ENCODE measurements at regions not wholly inside any gene's neighbourhood (a gene's known extent, or its start where the extent isn't known, plus 50 kb on each side); places are given as distances from the start of the nearest gene placed in this dataset.

GRCh38 chr3:42033741-42034140, 57.4 kb upstream of the TRAK1 start:
- H3K4me3 Mint-ChIP-seq = no peak overlapping the region
- no peaks in the 10 kb centered on the region for H3K36me3 ChIP-seq (ENCODE audit: insufficient read depth)
- H3F3A ChIP-seq (replicated peaks; ENCODE audit: low read depth) = no peaks in the 10 kb centered on the region
- H3K9me3 Mint-ChIP-seq = peaks cover 1% of the 10 kb centered on the region; the same call in 1 of the 3 replicates
- H3K4me1 Mint-ChIP-seq = peaks cover 30% of the 10 kb centered on the region
- H3K27me3 ChIP-seq (ENCODE audit: insufficient read depth) = no peaks in the 10 kb centered on the region
- peaks cover 18% of the 10 kb centered on the region for H3K4me1 ChIP-seq (ENCODE audit: insufficient read depth)
- no peak overlapping the region for H3K27ac Mint-ChIP-seq
- H3K9me2 ChIP-seq (ENCODE audit: insufficient read depth) = no peaks in the 10 kb centered on the region
- DNase-seq (ENCODE audit: low spot score) (no peak), ATAC-seq (no peak)
- no peak overlapping the region for H3K4me3 ChIP-seq
- no peak overlapping the region for H3K4me2 ChIP-seq
- no peaks in the 10 kb centered on the region for H4K20me1 ChIP-seq (replicated peaks; ENCODE audit: insufficient read depth)
- peaks cover 41% of the 10 kb centered on the region for H3K79me2 ChIP-seq (replicated peaks; ENCODE audit: insufficient read depth)
- H3K36me3 Mint-ChIP-seq (ENCODE audit: low read depth) = peaks cover 14% of the 10 kb centered on the region; the same call in 1 of the 3 replicates
- no peak overlapping the region for H3K27ac ChIP-seq (ENCODE audit: low read depth)
- TF ChIP-seq ZNF331 (CRISPR knock-in tag; IDR thresholded peaks at IDR 0.05; ENCODE audit: low read depth) = no peak
- no peak for TF ChIP-seq CREB1 (CRISPR knock-in tag; IDR thresholded peaks at IDR 0.05; ENCODE audit: low read depth)
- TF ChIP-seq STAT1 (IDR thresholded peaks at IDR 0.05; ENCODE audit: unreplicated experiment) = no peak
- H3K27me3 Mint-ChIP-seq (ENCODE audit: insufficient read depth, low read depth, poor library complexity) = peaks cover 5% of the 10 kb centered on the region
- H2AFZ ChIP-seq = no peak overlapping the region

GRCh38 chr3:42032693-42033349, 58.3 kb upstream of the TRAK1 start:
- DNase-seq (ENCODE audit: low spot score) (no peak), ATAC-seq (peak; percentile 40)
- Mint-ChIP-seq H3K36me3 (ENCODE audit: low read depth) (peaks cover 20% of the 10 kb centered on the region; the same call in 1 of the 3 replicates), H3K4me1 (peaks cover 36% of the 10 kb centered on the region), H3K4me3 (no peak overlapping the region), H3K9me3 (peaks cover 7% of the 10 kb centered on the region; the same call in 2 of the 3 replicates), H3K27me3 (ENCODE audit: insufficient read depth, low read depth, poor library complexity) (peaks cover 5% of the 10 kb centered on the region), H3K27ac (peak overlapping the region; percentile 75; the same call in 1 of the 2 replicates)
- H3K9me2 ChIP-seq (ENCODE audit: insufficient read depth) = no peaks in the 10 kb centered on the region
- H3K36me3 ChIP-seq (ENCODE audit: insufficient read depth) = no peaks in the 10 kb centered on the region
- no peaks in the 10 kb centered on the region for H3F3A ChIP-seq (replicated peaks; ENCODE audit: low read depth)
- no peak overlapping the region for H3K4me2 ChIP-seq
- no peak overlapping the region for H2AFZ ChIP-seq
- H3K4me1 ChIP-seq (ENCODE audit: insufficient read depth) = peaks cover 23% of the 10 kb centered on the region
- H3K27ac ChIP-seq (ENCODE audit: low read depth) = peak overlapping the region; percentile 28; the same call in 1 of the 2 replicates
- no peak overlapping the region for H3K4me3 ChIP-seq
- H3K79me2 ChIP-seq (replicated peaks; ENCODE audit: insufficient read depth) = peaks cover 42% of the 10 kb centered on the region
- no peaks in the 10 kb centered on the region for H4K20me1 ChIP-seq (replicated peaks; ENCODE audit: insufficient read depth)
- no peaks in the 10 kb centered on the region for H3K27me3 ChIP-seq (ENCODE audit: insufficient read depth)
- TF ChIP-seq ZNF114 (CRISPR knock-in tag; IDR thresholded peaks at IDR 0.05) (no peak), EZH2phosphoT487 (IDR thresholded peaks at IDR 0.05; ENCODE audit: unreplicated experiment) (no peak), CREB1 (CRISPR knock-in tag; IDR thresholded peaks at IDR 0.05; ENCODE audit: low read depth) (no peak), POLR2AphosphoS5 (IDR thresholded peaks at IDR 0.05; ENCODE audit: low read depth) (no peak), EZH2 (IDR thresholded peaks at IDR 0.05; ENCODE audit: low read depth, unreplicated experiment) (no peak), ZNF331 (CRISPR knock-in tag; IDR thresholded peaks at IDR 0.05; ENCODE audit: low read depth) (no peak), CTCF (conservative IDR thresholded peaks at IDR 0.05; ENCODE audit: low read depth in 2 of 2) (no peak), STAT1 (IDR thresholded peaks at IDR 0.05; ENCODE audit: unreplicated experiment) (no peak)
- TF ChIP-seq, protein P1, sequence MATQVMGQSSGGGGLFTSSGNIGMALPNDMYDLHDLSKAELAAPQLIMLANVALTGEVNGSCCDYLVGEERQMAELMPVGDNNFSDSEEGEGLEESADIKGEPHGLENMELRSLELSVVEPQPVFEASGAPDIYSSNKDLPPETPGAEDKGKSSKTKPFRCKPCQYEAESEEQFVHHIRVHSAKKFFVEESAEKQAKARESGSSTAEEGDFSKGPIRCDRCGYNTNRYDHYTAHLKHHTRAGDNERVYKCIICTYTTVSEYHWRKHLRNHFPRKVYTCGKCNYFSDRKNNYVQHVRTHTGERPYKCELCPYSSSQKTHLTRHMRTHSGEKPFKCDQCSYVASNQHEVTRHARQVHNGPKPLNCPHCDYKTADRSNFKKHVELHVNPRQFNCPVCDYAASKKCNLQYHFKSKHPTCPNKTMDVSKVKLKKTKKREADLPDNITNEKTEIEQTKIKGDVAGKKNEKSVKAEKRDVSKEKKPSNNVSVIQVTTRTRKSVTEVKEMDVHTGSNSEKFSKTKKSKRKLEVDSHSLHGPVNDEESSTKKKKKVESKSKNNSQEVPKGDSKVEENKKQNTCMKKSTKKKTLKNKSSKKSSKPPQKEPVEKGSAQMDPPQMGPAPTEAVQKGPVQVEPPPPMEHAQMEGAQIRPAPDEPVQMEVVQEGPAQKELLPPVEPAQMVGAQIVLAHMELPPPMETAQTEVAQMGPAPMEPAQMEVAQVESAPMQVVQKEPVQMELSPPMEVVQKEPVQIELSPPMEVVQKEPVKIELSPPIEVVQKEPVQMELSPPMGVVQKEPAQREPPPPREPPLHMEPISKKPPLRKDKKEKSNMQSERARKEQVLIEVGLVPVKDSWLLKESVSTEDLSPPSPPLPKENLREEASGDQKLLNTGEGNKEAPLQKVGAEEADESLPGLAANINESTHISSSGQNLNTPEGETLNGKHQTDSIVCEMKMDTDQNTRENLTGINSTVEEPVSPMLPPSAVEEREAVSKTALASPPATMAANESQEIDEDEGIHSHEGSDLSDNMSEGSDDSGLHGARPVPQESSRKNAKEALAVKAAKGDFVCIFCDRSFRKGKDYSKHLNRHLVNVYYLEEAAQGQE (IDR thresholded peaks at IDR 0.05; ENCODE audit: unreplicated experiment) = no peak
- TF ChIP-seq, protein P2, sequence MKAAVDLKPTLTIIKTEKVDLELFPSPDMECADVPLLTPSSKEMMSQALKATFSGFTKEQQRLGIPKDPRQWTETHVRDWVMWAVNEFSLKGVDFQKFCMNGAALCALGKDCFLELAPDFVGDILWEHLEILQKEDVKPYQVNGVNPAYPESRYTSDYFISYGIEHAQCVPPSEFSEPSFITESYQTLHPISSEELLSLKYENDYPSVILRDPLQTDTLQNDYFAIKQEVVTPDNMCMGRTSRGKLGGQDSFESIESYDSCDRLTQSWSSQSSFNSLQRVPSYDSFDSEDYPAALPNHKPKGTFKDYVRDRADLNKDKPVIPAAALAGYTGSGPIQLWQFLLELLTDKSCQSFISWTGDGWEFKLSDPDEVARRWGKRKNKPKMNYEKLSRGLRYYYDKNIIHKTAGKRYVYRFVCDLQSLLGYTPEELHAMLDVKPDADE (IDR thresholded peaks at IDR 0.05) = no peak
